Aorta (tissue), 5 donors: ENCODE measurements at regions not wholly inside any gene's neighbourhood (a gene's known extent, or its start where the extent isn't known, plus 50 kb on each side); places are given as distances from the start of the nearest gene placed in this dataset.

Experiments
- ATAC-seq: fragments of 200-7000 bp; cut with Tn5 transposase; one replicate; pipeline ENCODE4 v1.9.1; 2022; ENCODE audit warnings: moderate library complexity; ENCODE audit not compliant: low FRiP score
- DNase-seq, 2 donors: peaks; one replicate each; pipeline ENCODE4 v3.0.0-alpha.2; 2020
- H3K27ac ChIP-seq, 2 donors: one replicate each; pipeline ENCODE4 v1.5.1; 2013; ENCODE audit warnings: low read length in 2 of 2, mild to moderate bottlenecking in 2 of 2, moderate library complexity in 2 of 2, control low read depth in 1 of 2, inconsistent platforms in 1 of 2, low read depth in 1 of 2
- H3K27me3 ChIP-seq, 2 donors: one replicate each; pipeline ENCODE4 v1.6.1; 2013; ENCODE audit warnings: control low read depth in 1 of 2, low read length in 1 of 2, mild to moderate bottlenecking in 1 of 2, moderate library complexity in 1 of 2; ENCODE audit not compliant: insufficient read depth in 2 of 2, control insufficient read depth in 1 of 2
- H3K36me3 ChIP-seq, 2 donors: one replicate each; pipeline ENCODE4 v1.6.1; 2013; ENCODE audit warnings: control low read depth in 1 of 2, low read length in 1 of 2, mild to moderate bottlenecking in 1 of 2; ENCODE audit not compliant: insufficient read depth in 2 of 2, control insufficient read depth in 1 of 2
- H3K4me1 ChIP-seq, 2 donors: one replicate each; pipeline ENCODE4 v1.6.1; 2013; ENCODE audit warnings: low read length in 2 of 2, control low read depth in 1 of 2, mild to moderate bottlenecking in 1 of 2, moderate library complexity in 1 of 2; ENCODE audit not compliant: insufficient read depth in 2 of 2, control insufficient read depth in 1 of 2
- H3K4me3 ChIP-seq, 2 donors: one replicate each; pipeline ENCODE4 v1.5.1; 2013; ENCODE audit warnings: low read length in 2 of 2, control low read depth in 1 of 2, mild to moderate bottlenecking in 1 of 2
- H3K9me3 ChIP-seq: one replicate; pipeline ENCODE4 v1.6.1; 2013; ENCODE audit warnings: mild to moderate bottlenecking, low read length; ENCODE audit not compliant: control insufficient read depth
- WGBS, 2 donors: extraction: QIAGEN DNeasy Blood & Tissue Kit; methylation state at CpG; one replicate each; pipeline ENCODE4 v1.1.7; 2013; 5-methylcytosine and 5-hydroxymethylcytosine counted together
- intact Hi-C, 2 donors: fragments of 100-400 bp; cut with DNase I; formaldehyde crosslinking; loops; one replicate each; pipeline versions ENCODE4 v1.14.2 to v1.15.0; 2022
- donor health status: healthy with polysubstance abuse.
- donor health status: Bipolar disorder and iron deficiency.
- donor health status: DM: no; HTN: no; CAD: no.
- donor health status: DM: no; HTN: no; CAD: no.
- donor health status: DM: yes; HTN: yes; CAD: no.

DNA sequence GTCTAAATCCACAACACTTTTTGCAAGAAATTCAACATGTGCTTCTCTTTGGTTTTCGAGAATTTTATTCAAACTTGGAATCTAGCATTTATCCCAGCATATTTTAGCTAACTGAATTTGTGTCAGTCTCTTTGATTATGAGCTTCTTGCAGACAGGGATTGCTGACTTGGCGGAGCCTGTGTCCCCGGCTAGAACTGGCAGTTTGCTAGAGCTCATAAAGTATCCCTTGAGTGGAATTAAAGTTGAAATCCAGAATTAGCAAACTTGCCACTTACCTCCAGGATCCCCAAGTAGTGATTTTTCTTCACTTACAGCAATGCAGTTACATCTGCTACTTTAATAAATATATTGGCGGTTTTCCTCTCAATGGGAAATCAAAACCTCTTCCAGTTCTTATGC lies 306.9 kb downstream of the AACS start:
- ATAC-seq (no peak), DNase-seq (no peak)
- H3K4me1 ChIP-seq: no peaks in the 10 kb centered on the region
- H3K9me3 ChIP-seq: peaks cover 1% of the 10 kb centered on the region
- intact Hi-C loops: no loop called here
- no peak overlapping the region for H3K4me3 ChIP-seq
- WGBS, 2 donors: 72 to 82% methylated on average over 4 of the region's 4 CpGs
- H3K27ac ChIP-seq: no peak overlapping the region
- H3K36me3 ChIP-seq: no peaks in the 10 kb centered on the region
- no peaks in the 10 kb centered on the region for H3K27me3 ChIP-seq

DNA sequence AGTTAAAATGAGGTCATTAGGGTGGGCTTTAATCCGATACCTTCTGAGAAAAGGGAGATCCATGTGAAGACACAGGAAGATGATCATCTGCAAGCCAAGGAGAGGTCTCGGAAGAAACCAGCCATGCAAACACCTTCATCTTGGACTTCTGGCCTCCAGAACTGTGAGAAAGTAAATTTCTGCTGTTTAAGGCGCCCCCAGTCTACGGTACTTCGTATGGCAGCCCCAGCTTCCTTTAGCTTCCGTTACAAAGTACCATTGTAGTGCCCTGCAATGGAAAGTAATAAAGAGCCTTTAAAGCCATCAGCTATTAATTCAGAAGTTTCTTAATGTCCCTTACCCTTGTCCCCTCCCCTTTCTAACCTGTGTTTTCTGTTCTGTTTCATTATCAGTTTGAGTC lies 308.1 kb downstream of the AACS start:
- WGBS, 2 donors: 90 to 93% methylated on average over 6 of the region's 6 CpGs
- no peak for ATAC-seq

DNA sequence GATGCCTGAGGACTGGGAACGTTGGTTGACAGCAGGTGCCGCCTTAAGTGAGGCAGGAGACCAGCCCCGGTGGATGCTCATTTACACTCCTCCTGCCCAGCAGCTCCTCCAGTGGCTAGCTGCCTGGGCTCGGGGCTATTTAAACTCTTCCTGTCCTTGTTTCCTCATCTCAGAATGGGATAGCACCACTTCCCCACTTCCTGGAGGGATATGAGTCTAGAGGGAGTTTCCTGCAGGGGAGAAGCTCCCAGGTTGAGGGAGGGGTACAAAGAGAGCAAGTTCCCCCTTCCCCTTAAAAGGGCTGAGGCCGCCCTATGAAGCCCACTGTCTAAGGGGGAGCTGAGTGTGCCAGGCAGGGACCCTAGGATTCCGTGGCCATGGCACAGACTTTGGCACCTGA lies 311.2 kb downstream of the AACS start:
- H3K27ac ChIP-seq: no peak overlapping the region
- H3K36me3 ChIP-seq: no peaks in the 10 kb centered on the region
- peaks cover 1% of the 10 kb centered on the region for H3K9me3 ChIP-seq
- no peak for ATAC-seq
- DNase-seq: no peak
- H3K4me1 ChIP-seq: no peaks in the 10 kb centered on the region
- 19 to 25% methylated on average over 6 of the region's 6 CpGs for WGBS, 2 donors
- H3K4me3 ChIP-seq: no peak overlapping the region
- intact Hi-C loops: no loop called here
- no peaks in the 10 kb centered on the region for H3K27me3 ChIP-seq

More for the DNA sequence above, 308.1 kb downstream of the AACS start:
- intact Hi-C loops: no loop called here
- Histone ChIP-seq H3K27me3 (no peaks in the 10 kb centered on the region), H3K36me3 (no peaks in the 10 kb centered on the region), H3K9me3 (peaks cover 1% of the 10 kb centered on the region), H3K27ac (no peak overlapping the region), H3K4me3 (no peak overlapping the region), H3K4me1 (no peaks in the 10 kb centered on the region)
- DNase-seq: no peak

DNA sequence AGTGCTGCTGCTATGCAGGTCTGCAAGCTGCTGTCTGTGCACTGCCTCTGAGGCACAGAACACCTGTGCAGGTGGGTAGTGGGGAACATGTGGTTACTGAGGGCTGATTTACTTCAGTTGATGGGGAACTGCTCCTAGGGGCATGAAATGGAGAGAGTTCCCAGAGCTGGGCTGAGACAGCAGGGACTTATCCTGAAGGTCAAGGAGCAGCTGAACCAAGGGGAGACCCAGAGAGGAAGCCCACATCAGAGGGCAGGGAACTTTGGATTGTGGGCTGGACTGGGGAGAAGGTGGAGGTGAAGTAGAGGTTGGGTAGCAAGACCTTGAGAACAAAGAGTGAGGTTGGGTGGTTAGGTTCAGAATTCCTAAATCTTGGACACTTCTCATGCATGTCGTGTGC lies 311.9 kb downstream of the AACS start:
- Histone ChIP-seq H3K9me3 (peaks cover 1% of the 10 kb centered on the region), H3K4me3 (no peak overlapping the region), H3K27me3 (no peaks in the 10 kb centered on the region), H3K27ac (no peak overlapping the region), H3K4me1 (no peaks in the 10 kb centered on the region), H3K36me3 (no peaks in the 10 kb centered on the region)
- ATAC-seq: no peak
- intact Hi-C loops: no loop called here
- WGBS, 2 donors: 98 to 100% methylated on average over 1 of the region's 1 CpG
- DNase-seq: no peak

DNA sequence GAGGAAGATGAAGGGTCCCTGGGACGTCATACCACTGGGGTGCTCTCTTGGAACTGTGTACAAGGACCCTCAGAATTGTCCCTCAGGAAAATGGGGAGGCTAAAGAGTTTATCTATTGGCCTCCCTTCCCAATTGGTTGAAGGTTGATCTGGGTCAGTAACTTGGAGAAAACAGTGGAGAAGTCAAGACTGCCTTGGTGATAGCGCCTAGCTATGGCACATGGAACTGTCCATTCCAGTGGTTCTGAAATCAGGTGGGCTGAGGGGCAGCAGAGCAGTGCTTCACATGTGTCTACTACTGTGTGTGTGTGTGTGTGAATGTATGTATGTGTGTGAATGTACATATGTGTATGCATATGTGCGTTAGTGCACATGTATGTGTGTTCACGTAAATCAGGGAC lies 316.1 kb downstream of the AACS start:
- peaks cover 3% of the 10 kb centered on the region for H3K9me3 ChIP-seq
- no peaks in the 10 kb centered on the region for H3K4me1 ChIP-seq
- intact Hi-C loops: no loop called here
- H3K36me3 ChIP-seq: no peaks in the 10 kb centered on the region
- H3K4me3 ChIP-seq: no peak overlapping the region
- no peaks in the 10 kb centered on the region for H3K27me3 ChIP-seq
- H3K27ac ChIP-seq: no peak overlapping the region
- 84 to 88% methylated on average over 4 of the region's 4 CpGs for WGBS, 2 donors
- no peak for DNase-seq
- ATAC-seq: no peak

DNA sequence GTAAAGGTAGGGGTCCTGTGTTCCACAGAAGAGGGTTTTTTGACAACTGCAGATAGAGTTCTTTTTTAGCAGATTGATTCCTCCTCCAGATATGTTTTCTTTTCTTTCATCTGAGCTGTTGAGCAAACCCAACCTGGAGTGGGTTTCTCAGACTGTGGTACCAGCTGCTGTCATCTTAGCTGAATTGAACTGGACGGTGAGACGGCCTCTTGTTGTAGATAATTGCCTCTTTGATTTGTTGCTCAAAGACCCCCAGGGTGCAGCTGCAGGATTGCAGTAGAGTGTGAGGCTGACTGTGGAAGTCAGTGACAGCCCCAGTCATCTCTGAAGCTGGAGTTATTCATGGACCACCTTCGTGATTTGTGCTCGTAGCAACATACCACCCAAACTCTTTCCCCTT lies 317.7 kb downstream of the AACS start:
- H3K36me3 ChIP-seq: no peaks in the 10 kb centered on the region

DNA sequence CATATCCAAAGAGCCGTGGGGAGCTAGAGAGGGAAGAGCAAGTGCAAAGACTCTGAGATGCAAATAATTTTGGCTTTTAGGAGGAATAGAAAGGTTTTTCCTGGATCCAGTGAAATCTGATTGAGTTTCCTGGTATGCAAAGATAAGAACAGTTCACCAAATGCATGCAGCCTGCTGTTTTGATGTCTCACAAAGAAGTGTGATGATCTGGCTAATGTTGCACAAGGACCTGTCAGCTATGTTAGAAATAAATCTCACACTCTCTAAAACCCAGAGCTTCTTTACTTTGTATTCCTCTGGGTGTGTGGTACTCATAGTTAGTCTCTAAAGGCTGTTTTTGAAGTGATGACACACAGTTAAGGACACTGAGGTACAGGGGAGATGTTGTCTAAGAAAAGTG lies 321.4 kb downstream of the AACS start:
- Histone ChIP-seq H3K9me3 (peaks cover 4% of the 10 kb centered on the region), H3K4me1 (no peaks in the 10 kb centered on the region), H3K4me3 (no peak overlapping the region), H3K27me3 (no peaks in the 10 kb centered on the region), H3K27ac (no peak overlapping the region), H3K36me3 (no peaks in the 10 kb centered on the region)
- whole genome bisulfite sequencing, 2 donors: 64% methylated on average over 1 of the region's 1 CpG
- intact Hi-C loops: no loop called here
- DNase-seq: no peak
- no peak for ATAC-seq

More for the DNA sequence above, 317.7 kb downstream of the AACS start:
- Histone ChIP-seq H3K9me3 (peaks cover 3% of the 10 kb centered on the region), H3K27me3 (no peaks in the 10 kb centered on the region), H3K4me1 (no peaks in the 10 kb centered on the region), H3K27ac (no peak overlapping the region), H3K4me3 (no peak overlapping the region)
- intact Hi-C loops: no loop called here
- ATAC-seq: no peak
- WGBS, 2 donors: 55 to 69% methylated on average over 4 of the region's 4 CpGs
- no peak for DNase-seq

DNA sequence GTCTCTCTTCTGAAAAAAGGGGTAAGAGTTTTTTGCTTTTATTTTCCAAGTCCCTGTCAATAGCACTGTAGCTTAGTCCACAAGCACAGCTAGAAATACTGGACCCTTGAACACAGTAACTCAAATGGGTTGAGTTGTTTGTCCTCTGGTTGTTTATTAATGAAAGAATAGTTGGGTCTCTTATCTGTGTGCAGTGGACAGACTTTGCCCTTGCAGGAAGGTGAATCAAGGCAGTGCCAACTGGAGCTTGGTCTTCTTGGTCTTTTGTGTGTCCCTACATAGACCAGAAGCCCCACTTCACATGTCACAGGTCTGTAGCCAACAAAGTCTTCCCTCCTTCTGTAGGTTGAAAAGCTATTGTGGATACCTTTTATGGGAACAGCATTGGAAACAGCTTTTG lies 322.0 kb downstream of the AACS start:
- intact Hi-C loops: no loop called here
- Histone ChIP-seq H3K9me3 (peaks cover 4% of the 10 kb centered on the region), H3K27ac (no peak overlapping the region), H3K36me3 (no peaks in the 10 kb centered on the region), H3K4me3 (no peak overlapping the region), H3K4me1 (no peaks in the 10 kb centered on the region), H3K27me3 (no peaks in the 10 kb centered on the region)
- ATAC-seq (no peak), DNase-seq (no peak)

DNA sequence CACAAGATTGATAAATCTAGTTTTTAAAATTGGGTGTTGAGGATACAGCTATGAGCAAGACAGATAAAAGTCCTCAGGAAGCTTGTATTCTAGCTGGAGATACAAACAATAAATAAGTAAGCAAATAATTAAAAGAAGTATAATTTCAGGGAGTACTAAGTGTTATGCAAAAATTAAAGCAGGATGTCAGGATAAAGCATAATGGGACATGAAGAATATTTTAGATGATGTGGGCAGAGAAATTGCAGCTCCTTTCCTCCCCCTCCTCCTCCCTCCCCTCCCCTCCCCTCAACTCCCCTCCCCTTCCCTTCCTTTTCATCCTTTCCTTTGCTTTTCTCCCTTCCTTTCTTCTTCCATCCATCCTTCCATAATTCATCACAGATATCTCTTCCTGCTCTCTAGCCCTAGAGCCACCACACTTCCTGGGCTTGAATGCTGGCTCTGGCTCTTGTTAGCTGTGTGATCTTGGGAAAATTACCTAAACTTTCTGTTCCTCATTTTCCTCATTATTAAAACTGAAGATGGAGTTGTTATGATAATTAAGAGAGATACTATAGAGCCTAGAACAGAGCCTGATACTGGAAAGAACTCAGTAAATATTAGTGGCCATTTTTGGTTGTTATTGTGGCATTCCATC lies 323.9 kb downstream of the AACS start:
- no peak overlapping the region for H3K27ac ChIP-seq
- no peaks in the 10 kb centered on the region for H3K36me3 ChIP-seq
- H3K4me1 ChIP-seq: no peaks in the 10 kb centered on the region
- intact Hi-C loops: no loop called here
- peaks cover 4% of the 10 kb centered on the region for H3K9me3 ChIP-seq
- no peaks in the 10 kb centered on the region for H3K27me3 ChIP-seq
- no peak for DNase-seq
- no peak overlapping the region for H3K4me3 ChIP-seq
- no peak for ATAC-seq
